KMS-11 (cell line): ENCODE measurements at regions not wholly inside any gene's neighbourhood (a gene's known extent, or its start where the extent isn't known, plus 50 kb on each side); places are given as distances from the start of the nearest gene placed in this dataset.

Experiments
- H2AFZ ChIP-seq: fragments of 200-600 bp; sonication (generic); 2 replicates; pipeline ENCODE4 v1.6.1; 2016; ENCODE audit warnings: antibody characterized with exemption, mixed run types, low read depth
- H3K27ac ChIP-seq: fragments of 200-600 bp; sonication (generic); 2 replicates; pipeline ENCODE4 v1.6.1; 2016; ENCODE audit warnings: mild to moderate bottlenecking, mixed run types
- H3K27me3 ChIP-seq: fragments of 200-600 bp; sonication (generic); 2 replicates; pipeline ENCODE4 v1.6.1; 2017; ENCODE audit warnings: mild to moderate bottlenecking, low read depth, mixed run types, moderate library complexity; ENCODE audit not compliant: insufficient read depth
- H3K36me3 ChIP-seq: fragments of 200-600 bp; sonication (generic); 2 replicates; pipeline ENCODE4 v1.6.1; 2017; ENCODE audit warnings: mild to moderate bottlenecking, mixed run types; ENCODE audit not compliant: insufficient read depth
- H3K4me1 ChIP-seq: fragments of 200-600 bp; sonication (generic); 2 replicates; pipeline ENCODE4 v1.6.1; 2016; ENCODE audit warnings: mild to moderate bottlenecking, low read depth, mixed run types; ENCODE audit not compliant: poor library complexity, severe bottlenecking
- H3K4me2 ChIP-seq: fragments of 200-600 bp; sonication (generic); 2 replicates; pipeline ENCODE4 v1.7.0; 2016; ENCODE audit warnings: mild to moderate bottlenecking, mixed run types
- H3K4me3 ChIP-seq: fragments of 200-600 bp; sonication (generic); IDR thresholded peaks from 2 replicates; pipeline ENCODE4 v1.6.1; 2017; ENCODE audit warnings: low read depth, low read length, mixed read lengths; ENCODE audit not compliant: insufficient read depth
- H3K79me2 ChIP-seq: fragments of 200-600 bp; sonication (generic); 2 replicates; pipeline ENCODE4 v1.6.1; 2016; ENCODE audit warnings: low read depth, mixed run types; ENCODE audit not compliant: insufficient read depth
- H3K9ac ChIP-seq: fragments of 200-600 bp; sonication (generic); 2 replicates; pipeline ENCODE4 v1.6.1; 2016; ENCODE audit warnings: mild to moderate bottlenecking, mixed run types
- H4K20me1 ChIP-seq: fragments of 200-600 bp; sonication (generic); 2 replicates; pipeline ENCODE4 v1.6.1; 2016; ENCODE audit warnings: mild to moderate bottlenecking, mixed run types; ENCODE audit not compliant: insufficient read depth
- TF ChIP-seq, protein P1 (sequence below): fragments of 200-600 bp; sonication (generic); conservative IDR thresholded peaks from 2 replicates; pipeline ENCODE4 v1.6.1; 2017; ENCODE audit warnings: low read depth, mild to moderate bottlenecking, antibody characterized with exemption, low read length, moderate library complexity, mixed read lengths

DNA sequence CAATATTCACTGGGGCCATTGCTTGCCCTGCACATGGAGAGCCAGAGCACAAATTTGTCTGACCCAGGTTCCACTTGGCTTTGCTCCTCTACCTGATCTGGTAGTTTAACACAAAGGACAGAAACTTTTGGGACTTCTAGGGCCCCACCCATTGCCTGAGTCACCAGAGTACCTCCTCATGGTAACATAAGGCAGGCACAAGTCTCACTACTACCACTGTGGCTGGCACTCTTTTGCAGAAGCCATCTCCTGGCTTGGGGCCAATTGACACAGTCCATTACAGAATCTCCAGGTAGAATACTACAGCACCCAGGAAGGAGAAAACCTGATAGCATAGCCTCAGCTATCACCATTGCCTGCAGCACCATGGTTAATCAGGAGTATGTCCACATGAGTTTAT, 52.6 kb upstream of the NAP1L2 start:
- peaks cover 38% of the 10 kb centered on the region for H3K4me1 ChIP-seq
- TF ChIP-seq, protein P1, sequence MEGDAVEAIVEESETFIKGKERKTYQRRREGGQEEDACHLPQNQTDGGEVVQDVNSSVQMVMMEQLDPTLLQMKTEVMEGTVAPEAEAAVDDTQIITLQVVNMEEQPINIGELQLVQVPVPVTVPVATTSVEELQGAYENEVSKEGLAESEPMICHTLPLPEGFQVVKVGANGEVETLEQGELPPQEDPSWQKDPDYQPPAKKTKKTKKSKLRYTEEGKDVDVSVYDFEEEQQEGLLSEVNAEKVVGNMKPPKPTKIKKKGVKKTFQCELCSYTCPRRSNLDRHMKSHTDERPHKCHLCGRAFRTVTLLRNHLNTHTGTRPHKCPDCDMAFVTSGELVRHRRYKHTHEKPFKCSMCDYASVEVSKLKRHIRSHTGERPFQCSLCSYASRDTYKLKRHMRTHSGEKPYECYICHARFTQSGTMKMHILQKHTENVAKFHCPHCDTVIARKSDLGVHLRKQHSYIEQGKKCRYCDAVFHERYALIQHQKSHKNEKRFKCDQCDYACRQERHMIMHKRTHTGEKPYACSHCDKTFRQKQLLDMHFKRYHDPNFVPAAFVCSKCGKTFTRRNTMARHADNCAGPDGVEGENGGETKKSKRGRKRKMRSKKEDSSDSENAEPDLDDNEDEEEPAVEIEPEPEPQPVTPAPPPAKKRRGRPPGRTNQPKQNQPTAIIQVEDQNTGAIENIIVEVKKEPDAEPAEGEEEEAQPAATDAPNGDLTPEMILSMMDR = no peak
- H3K9ac ChIP-seq = no peak overlapping the region
- no peak overlapping the region for H3K4me3 ChIP-seq
- no peaks in the 10 kb centered on the region for H4K20me1 ChIP-seq
- H3K27me3 ChIP-seq = no peaks in the 10 kb centered on the region
- peak overlapping the region; percentile 57; the same call in 1 of the 2 replicates for H3K4me2 ChIP-seq
- no peaks in the 10 kb centered on the region for H3K36me3 ChIP-seq
- H3K79me2 ChIP-seq = no peaks in the 10 kb centered on the region
- H3K27ac ChIP-seq = no peak overlapping the region
- H2AFZ ChIP-seq = peak overlapping the region; percentile 41; the same call in 1 of the 2 replicates

DNA sequence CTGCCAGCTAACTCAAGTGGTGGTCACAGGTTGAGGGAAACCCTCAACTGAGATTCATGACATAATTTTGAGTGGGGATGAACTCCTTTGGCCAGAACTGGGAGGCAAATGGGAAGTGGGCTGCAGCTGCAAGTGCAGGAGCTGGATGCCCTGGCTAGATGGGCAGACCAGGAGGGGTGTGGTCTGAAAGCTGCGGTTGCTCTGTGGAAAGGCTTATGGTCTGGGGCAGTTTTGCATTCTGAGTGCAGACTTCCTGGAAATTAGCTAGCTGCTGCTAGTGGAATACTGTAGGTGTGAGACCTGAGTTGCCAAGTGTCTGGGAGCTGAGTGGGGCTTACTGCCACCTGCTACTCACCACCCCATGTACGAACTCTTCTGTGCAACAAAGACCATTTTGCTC, 52.1 kb upstream of the NAP1L2 start:
- Histone ChIP-seq H3K27ac (no peak overlapping the region), H3K4me2 (peak overlapping the region; percentile 57; the same call in 1 of the 2 replicates), H2AFZ (peak overlapping the region; percentile 41; the same call in 1 of the 2 replicates)

More for the DNA sequence above, 52.1 kb upstream of the NAP1L2 start:
- H3K36me3 ChIP-seq = no peaks in the 10 kb centered on the region
- H4K20me1 ChIP-seq = no peaks in the 10 kb centered on the region
- no peak overlapping the region for H3K4me3 ChIP-seq
- H3K27me3 ChIP-seq = no peaks in the 10 kb centered on the region
- no peaks in the 10 kb centered on the region for H3K79me2 ChIP-seq
- no peak overlapping the region for H3K9ac ChIP-seq
- peaks cover 38% of the 10 kb centered on the region for H3K4me1 ChIP-seq
- TF ChIP-seq, protein P1 = no peak
